ENCODE measurements at regions not wholly inside any gene's neighbourhood (a gene's known extent, or its start where the extent isn't known, plus 50 kb on each side); places are given as distances from the start of the nearest gene placed in this dataset.

DNA sequence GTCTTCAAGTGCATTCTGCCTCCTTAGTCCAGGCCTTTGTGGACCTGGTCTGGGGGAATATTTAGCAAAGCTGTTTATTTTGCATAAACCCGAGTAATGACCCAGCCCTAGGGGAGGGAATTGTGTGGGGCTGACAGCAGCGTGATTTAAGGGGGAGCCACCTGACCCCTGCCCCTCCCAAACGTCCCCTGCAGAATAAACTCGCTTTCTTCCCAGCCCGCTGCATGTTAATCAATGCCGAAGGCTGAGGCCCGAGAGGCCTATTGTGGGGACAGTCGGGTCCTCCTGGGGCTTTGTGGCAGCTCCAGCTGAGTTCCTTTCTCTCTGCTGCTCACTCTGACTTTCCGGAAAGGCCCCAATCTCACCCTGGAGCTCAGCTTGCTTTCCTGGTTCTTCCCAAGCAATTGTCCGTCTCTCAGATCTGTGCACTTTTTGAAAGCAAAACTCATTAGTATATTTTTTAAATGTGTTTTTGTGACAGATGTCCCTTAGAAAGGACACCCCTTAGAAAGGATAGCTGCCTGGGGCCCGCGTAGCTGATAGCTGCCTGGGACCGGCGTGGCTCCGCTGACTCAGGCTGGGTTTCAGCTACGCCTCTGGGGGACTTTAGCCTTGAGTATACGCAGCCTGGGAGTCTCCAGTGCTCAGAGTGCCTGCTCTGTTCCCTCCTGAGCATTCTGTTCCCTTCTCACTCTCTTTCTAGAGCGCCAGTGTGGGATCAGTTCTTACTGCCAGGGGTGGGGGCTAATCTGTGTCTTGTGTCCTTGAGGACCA, 158.3 kb downstream of the GLI2 start:
- DNase-seq (ENCODE audit: insufficient read length, low spot score): no peak
- FAIRE-seq: no peak

DNA sequence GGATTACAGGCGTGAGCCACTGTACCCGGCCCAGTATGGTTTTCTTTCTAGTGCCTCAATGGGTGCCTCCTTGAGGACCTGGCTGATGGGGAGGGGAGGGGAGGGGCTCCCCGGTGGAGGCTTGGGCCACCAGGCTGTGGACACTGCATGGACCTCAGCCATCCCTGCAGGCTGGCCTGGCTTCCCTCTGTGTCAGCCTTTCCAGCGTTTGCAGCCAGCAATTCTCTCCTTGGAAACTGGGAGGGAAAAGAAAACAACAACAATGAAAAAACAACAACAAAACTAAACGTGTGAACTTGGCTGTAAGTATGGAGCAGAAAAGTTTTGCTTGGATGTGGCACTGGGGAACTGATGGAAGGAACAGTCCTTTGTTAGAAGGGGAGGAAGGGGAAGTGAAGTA, 159.3 kb downstream of the GLI2 start:
- FAIRE-seq: no peak
- no peak for DNase-seq (ENCODE audit: insufficient read length, low spot score)

- FAIRE-seq (no peak), DNase-seq (ENCODE audit: insufficient read length, low spot score) (no peak)
Observed at GRCh38 chr2:120896126-120896525, 160.5 kb downstream of the GLI2 start.

- FAIRE-seq (no peak), DNase-seq (ENCODE audit: insufficient read length, low spot score) (no peak)
Observed at GRCh38 chr2:120896901-120897300, 161.2 kb downstream of the GLI2 start.

GRCh38 chr2:120897399-120897798, 161.7 kb downstream of the GLI2 start:
- DNase-seq (ENCODE audit: insufficient read length, low spot score) (no peak), FAIRE-seq (no peak)

DNA sequence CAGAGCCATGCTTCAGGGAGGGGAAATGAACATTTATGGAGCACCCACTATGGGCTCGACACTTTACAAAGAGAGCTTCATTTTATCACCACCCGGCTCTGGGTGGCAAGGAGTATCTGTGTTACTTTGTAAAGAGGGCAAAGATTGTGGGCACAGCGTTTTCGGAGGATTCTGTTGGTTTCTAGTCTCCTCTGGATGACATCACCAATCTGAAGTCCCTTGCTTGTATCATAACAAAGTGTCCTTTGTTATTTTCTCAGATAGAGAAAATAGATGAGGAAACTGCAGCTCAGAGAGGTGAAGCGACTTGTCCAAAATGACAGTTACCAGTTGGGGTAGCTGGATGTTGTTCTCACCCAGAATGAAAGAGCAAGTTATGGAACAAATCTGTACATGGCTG, 162.8 kb downstream of the GLI2 start:
- no peak for DNase-seq (ENCODE audit: insufficient read length, low spot score)
- FAIRE-seq: no peak

DNA sequence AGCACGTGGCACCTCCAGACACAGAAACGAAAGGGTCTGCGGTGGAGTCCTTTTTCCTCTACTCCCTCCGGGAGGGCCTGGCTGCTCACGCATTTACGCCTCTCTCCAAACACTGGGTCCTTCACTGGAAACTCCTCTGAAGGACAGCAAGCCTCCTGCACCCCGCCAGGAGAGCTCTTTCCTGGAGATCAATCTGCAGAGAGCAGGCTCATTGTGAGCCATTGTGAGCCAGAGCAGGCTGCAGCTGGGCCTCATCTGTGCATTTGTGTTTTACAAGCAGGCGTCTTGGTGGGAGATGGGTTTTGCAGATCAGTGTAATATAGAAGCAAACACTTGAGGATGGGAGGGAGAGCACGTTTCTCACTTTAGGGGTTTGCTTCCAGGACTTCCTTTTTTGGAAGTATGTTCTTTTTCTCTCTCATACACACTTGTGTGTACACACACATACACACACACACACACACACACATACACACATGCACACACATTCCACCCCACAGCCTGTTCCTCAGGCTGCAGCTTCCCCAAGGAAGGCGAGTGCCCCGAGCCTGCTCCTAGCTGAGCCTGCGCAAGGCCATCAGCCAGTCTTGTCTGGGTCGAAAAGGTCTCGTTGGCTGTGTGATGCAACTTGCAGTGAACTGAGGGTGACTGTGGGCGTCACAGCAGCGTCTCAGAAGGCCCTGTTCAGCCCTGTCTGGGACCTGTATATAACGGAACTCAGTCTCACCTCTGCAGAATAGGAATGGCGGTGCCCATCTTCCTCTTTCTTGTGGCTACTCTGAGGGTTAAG, 163.5 kb downstream of the GLI2 start:
- DNase-seq (ENCODE audit: insufficient read length, low spot score) (no peak), FAIRE-seq (no peak)

DNA sequence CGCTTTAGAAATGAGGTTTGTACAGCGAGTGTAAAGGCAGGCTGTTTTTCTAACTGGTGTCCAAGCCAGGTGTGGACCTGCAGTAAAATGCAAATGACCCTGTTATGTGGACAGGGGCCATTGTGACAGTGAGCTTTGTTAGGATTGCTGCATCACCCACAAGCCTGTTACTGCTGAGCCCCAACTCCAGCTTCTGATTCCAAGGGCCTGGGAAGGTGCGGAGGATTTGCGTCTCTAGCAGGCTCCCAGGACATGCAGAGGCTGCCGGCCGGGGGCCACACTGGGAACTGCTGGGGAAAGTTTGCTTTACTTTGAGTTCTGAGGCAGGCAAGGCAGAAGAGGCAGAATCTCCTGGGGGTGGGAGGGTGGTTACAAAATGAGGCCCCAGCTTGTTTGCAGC, 164.1 kb downstream of the GLI2 start:
- FAIRE-seq (no peak), DNase-seq (ENCODE audit: insufficient read length, low spot score) (no peak)

DNA sequence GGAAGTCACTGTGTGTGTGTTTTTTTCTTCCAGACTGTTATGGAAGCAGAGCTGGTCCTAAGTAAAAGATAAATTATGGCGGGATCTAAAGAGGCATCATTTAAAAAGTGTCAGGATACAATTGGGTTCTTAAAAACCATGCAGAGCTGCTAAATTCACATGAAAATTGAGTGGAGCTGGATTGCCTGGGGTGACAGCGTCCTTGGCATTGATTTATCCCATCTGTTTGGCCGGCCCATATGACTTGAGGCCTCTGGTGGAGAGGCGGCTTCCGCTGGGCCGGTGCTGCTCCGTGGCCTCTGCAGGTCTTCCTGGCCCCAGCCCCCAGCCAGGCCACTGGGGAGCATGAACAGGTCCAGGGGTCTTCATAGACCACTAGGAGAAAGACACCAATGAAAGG, 165.5 kb downstream of the GLI2 start:
- FAIRE-seq (no peak), DNase-seq (ENCODE audit: insufficient read length, low spot score) (no peak)

DNA sequence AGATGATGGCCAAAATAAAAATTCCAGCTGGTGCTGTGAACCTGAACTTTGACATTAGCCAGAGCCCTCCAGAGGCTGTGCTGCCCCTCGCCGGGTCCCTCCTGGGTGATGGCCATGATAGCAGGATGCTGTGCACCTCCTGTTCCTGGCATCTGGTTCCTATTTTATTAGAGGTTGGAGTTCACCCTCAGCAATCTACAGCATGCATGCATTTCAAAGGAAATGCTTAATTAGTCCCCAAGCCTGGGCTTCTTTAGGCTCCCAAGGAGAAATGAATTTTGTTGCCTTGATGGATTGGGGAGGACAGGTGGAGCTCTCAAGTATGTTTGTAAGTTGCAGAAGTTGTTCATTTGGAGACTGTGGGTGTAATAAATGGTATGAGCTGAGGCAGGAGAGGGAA, 166.9 kb downstream of the GLI2 start:
- DNase-seq (ENCODE audit: insufficient read length, low spot score) (no peak), FAIRE-seq (no peak)

- DNase-seq (ENCODE audit: insufficient read length, low spot score) (no peak), FAIRE-seq (no peak)
Observed at GRCh38 chr2:120904379-120904778, 168.7 kb downstream of the GLI2 start.

GRCh38 chr2:120904830-120905234, 169.2 kb downstream of the GLI2 start:
- DNase-seq (ENCODE audit: insufficient read length, low spot score) (no peak), FAIRE-seq (no peak)

DNA sequence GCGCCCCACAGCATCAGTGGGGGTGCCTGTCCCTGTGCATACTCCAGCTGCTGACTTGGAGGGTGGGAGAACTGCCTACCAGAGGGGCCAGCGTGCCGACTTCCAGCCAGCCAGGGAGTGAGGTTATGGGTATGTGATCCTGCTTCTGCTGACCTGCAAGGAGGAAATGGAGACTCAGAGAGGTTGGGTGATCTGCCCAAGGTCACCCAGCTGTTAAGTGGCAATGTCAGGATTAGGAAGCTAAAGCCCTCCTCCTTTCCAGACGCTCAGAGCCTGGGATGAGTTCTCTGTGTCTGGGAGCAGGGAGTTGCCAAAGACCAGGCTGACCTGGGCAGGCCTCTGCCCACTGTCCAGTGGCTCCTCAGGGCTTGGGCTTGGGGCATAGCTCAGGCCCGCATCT, 169.6 kb downstream of the GLI2 start:
- DNase-seq (ENCODE audit: insufficient read length, low spot score) (no peak), FAIRE-seq (no peak)

- DNase-seq (ENCODE audit: insufficient read length, low spot score) (no peak), FAIRE-seq (no peak)
Observed at GRCh38 chr2:120905824-120906571, 170.3 kb downstream of the GLI2 start.

- DNase-seq (ENCODE audit: insufficient read length, low spot score) (no peak), FAIRE-seq (peak; percentile 62)
Observed at GRCh38 chr2:120906914-120907313, 171.2 kb downstream of the GLI2 start.

DNA sequence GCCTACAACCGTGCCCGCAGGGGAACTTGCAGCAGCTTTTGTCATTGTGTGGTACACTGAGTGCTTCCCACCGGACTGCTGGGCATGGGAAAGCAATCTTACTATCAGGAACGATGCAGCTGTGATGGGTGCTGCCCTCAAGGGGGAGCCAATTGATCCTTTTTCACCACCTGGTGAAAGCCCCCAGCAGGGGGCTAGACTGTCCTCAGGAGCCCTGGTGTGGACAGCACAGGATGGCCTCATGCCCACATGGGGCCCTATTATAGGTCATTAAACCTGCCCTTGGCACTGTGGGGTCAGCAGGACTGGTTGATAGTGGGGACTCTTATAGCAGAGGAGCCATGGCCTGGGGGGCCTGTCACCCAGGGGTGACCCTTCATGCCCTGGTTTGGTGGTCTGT, 172.2 kb downstream of the GLI2 start:
- FAIRE-seq: no peak
- DNase-seq (ENCODE audit: insufficient read length, low spot score): no peak

DNA sequence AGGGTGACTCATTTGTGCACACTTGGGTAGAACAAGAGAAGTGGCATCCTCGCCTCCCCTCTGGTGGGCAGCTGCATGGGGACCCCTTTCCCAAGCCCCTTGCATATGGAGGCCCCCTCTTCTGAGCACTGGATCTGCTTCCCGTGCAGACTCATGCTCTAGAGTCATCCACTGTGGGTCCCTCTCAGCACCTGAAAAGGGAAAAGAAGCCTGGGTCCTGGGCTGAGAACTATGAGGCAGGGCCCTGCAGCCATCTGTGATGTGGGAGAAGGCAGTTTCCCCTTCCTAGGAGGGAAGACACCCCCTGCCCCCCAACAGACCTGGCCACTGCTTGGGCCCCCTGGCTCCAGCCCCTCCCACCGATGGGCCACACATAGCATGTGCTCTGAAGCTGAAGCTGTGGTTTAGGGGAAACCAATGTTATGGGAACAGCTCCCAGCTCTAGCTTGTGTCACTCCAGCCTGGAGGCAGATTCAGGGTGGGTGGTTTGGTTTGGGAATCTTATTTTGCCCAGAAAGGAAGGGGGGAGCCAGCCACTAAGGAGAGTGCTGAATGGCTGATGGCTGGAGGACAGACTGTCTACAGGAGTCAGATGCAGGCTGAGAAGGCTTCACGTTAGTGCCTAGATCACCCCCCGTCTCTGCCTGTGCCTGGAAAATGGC, 172.8 kb downstream of the GLI2 start:
- FAIRE-seq: no peak
- no peak for DNase-seq (ENCODE audit: insufficient read length, low spot score)

GRCh38 chr2:120909102-120909501, 173.4 kb downstream of the GLI2 start:
- FAIRE-seq: no peak
- DNase-seq (ENCODE audit: insufficient read length, low spot score): no peak

DNA sequence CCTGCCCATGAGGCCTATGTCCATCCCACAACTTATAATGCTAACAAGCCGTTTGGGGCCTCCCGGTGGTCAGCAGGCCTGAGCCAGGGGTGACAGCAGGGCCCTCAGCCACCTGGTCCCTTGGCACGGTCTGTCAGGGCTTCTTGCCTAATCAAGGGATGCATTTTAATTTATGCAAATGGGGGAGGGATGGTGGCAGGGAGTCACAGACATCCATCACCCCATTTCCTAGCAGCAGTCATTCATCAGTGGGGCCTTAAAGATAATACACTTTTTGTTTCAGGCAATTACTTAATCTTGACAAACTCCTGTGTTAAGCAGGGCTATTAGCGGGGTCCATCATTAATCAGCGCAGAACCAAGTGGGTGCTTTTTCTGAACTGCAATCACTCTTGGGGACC, 174.5 kb downstream of the GLI2 start:
- DNase-seq (ENCODE audit: insufficient read length, low spot score): no peak

DNA sequence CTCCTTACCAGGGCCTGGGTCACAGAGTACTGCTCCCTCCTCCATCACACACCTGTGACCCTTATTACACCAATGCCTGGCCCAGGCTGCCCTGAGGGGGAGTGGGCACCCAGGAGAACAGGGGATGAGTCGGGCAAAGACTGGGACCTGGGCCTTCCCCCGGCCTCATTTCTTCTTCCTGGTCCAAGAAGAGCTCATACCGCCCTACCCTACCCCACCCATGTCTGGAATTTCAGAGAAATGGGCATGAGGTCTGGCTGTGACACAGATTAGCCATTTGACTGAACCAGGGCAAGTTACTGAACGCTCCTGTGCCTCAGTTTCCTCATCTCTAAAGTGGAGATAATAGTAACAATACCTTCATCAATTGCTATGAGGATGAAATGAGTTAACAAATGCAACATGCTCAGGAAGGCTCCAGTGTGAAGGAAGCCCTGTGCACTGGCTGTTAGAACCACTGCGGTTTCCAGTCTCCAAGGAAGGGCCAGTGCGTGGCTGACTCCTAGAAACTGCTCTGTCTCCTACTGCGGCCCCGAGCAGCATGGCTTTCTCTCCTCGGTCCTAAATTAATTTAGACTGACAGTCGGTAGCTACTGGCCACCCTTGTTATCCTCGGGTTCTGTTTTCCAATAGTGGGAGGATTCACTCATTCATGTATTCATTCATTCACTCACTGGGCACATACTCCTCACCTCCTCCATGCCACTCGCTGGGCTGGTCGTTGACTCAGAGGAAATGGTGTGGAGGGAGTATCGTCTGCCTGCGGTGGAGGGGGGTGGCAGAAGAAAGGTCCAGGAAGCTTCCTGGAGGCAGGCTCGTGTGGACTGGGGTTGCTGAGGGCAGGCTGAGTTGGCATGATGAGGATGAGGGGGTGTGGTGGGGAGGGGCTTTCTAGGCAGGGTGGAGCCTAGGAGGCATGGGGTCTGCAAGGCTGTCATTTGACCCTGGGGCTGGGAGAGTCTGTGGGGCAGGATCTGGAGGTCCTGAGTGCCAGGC, 175.6 kb downstream of the GLI2 start:
- DNase-seq (ENCODE audit: insufficient read length, low spot score) (peak; percentile 52), FAIRE-seq (peak; percentile 82)

More for the DNA sequence above, 174.5 kb downstream of the GLI2 start:
- no peak for FAIRE-seq

Measured in HTR-8/SVneo (cell line).